CD4-positive, alpha-beta T cell treated with Interleukin-15 for 4 hours (primary cell): ENCODE measurements at regions not wholly inside any gene's neighbourhood (a gene's known extent, or its start where the extent isn't known, plus 50 kb on each side); places are given as distances from the start of the nearest gene placed in this dataset.

ENCODE experiments used
- DNase-seq: peaks from one replicate; pipeline ENCODE4 v3.0.0-alpha.2; 2020; ENCODE audit warnings: low spot score

DNA sequence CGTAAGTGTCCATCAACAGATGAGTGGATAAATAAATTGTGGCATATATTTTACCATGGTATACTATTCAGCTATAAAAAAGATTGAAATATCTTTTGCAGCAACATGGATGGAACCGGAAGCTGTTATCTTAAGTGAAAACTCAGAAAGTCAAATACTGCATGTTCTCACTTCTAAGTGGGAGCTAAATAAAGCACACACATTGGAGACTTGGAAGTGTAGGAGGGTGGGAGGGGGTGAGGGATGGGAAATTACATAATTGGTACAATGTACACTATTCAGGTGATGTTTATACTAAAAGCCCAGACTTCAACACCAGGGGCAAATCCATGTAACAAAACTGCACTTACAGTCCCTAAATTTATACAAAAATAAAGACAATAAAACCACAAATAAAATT, 72.6 kb upstream of the SPRY1 start:
- no peak for DNase-seq

- DNase-seq, result no peak
These were observed 71.3 kb upstream of the SPRY1 start for GRCh38 chr4:123325241-123325681.

DNA sequence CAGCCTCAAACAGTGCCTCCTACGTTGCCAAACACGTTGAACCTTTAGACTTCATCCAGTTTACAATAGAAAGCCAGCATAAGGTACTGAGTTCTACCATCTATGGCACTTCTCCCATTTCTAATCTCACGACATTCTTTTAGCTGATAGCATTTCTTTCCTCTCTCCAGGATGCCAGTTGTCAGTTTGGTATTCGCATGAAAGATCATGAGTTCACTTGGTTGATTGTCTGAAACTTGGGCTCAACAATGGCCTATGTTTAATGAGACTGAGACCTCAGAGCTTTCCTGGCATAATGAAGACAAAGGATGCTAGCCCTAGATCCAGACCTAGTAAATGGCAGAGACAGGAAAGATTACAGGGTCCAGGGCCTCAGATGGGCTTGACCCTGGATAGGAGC, 69.2 kb upstream of the SPRY1 start:
- DNase-seq, result no peak

DNA sequence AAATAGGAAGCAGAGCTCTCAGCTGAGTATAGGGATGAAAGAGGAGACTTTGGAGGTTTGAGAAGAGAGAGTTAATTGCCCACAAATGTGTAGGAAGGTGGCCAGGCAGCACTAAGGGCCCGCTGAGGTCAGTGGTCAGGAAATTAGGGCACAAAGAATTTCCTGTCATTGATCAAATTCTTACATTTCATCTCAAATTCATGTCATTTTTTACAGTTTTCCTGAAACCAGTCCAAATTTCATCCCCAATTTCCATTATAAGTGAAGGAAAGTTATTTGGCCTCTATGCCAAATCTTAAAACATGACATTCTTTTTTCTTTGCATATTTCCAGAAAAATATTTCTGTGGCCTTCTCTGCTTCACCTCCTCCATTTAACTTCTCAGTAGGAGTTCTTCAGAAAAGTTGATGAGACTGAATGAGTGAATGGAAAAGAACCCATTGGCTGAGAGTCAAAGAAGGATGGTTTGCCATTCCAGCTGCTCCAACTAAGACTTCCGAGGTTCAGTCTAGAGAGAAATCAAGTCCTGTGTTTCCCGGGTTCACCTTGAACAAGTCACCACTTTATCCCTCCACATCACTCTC, 68.7 kb upstream of the SPRY1 start:
- no peak for DNase-seq

GRCh38 chr4:123338715-123339114, 57.9 kb upstream of the SPRY1 start:
- no peak for DNase-seq

DNA sequence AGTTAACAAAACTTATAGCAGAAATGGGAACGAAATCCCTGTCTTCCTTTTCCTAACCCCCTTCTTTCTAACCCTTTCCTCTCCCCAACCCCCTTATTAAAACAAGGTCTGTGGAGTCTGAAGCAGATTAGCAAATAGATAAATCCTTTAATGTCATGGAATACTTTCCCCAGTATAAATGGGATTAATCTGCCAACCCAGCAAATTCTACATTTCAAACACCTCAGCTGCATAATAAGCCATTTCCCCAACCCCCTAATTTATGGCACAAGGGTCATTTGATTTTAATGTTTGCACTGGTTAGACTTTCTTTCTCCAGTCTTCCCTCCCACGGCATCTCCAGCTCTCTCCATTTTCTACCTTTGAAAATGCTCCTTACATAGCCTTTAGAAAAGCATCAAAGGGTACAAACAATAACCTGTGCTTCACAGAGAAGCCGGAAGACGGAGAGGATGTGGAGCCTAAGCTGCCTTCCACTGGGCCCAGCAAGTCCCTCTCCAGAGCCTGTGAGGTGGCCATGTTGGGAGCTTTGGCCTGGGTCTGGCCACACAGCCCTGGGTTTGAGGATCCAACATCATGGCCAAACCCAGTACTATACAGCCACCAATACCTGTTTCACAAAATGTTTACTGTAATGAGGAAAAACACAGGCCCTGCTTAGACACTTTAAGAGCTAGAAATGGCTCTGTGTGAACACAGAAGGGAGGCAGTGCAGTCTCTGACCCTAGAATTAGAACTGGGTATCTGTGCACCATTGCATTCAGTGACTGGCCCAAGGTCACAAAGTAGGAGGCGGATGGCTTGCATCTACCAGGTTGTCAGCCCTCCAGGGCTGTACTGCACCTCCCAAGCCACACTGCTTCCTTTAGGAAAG, 56.9 kb upstream of the SPRY1 start:
- DNase-seq, result no peak

DNA sequence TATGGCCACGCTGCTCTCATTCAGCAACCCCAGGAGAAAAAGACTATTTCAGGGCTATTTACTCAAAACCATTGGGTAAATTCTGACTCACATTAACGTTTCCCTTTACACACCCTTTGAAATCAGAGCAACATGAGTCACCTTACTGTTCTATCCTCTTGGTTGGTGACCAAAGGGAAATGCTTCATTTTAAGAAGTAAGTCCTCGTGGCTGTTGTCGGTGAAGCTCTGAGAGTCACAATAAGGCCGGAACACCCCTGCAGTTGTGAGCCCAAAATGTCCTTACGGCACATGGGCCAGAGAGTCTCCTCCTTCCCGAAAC, 56.3 kb upstream of the SPRY1 start:
- DNase-seq, result no peak

DNA sequence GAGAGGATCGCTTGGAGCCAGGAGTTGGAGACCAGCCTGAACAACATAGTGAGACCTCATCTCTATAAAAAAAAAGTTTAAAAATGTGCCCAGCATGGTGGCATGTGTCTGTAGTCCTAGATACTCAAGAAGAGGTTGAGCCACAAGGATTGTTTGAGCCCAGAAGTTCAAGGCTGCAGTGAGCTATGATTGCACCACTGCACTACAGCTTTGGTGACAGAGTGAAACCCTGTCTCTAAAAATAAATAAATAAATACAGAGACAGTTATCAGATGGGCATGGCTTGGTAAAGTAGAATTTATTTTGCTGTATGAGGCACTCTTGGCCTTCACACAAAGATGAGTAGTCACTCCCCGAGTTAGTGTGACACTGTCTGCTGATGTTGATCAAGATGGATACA, 54.1 kb upstream of the SPRY1 start:
- no peak for DNase-seq

DNA sequence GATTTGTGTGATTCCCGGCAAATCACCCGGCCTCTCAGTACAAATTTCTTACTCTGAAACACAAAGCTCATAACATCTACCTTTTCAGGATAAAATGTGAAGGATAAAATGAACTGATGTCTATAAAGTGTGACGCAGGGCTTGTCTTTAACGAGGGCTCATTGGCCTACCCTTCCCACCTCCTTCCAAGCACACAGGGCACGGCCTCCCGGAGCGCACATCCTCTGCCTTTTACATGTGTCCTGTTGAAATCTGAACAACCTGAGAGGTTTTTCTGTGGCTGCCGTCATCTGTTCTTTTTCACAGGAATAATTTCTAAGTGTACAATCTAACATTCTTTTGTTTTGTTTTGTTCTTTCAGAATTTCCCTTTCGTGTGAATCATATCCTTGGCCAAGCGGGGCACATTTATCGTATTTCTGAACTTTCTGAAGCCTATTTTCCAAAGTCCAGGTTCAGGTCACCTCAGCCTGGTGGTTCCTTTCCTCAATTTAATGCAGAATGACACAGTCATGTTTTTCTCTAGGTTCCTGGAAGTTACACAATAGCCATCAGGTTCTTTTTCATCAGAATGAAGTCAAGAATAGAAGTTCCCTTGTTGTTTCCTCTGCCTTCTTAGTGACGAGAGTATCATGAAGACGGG, 53.1 kb upstream of the SPRY1 start:
- no peak for DNase-seq

DNA sequence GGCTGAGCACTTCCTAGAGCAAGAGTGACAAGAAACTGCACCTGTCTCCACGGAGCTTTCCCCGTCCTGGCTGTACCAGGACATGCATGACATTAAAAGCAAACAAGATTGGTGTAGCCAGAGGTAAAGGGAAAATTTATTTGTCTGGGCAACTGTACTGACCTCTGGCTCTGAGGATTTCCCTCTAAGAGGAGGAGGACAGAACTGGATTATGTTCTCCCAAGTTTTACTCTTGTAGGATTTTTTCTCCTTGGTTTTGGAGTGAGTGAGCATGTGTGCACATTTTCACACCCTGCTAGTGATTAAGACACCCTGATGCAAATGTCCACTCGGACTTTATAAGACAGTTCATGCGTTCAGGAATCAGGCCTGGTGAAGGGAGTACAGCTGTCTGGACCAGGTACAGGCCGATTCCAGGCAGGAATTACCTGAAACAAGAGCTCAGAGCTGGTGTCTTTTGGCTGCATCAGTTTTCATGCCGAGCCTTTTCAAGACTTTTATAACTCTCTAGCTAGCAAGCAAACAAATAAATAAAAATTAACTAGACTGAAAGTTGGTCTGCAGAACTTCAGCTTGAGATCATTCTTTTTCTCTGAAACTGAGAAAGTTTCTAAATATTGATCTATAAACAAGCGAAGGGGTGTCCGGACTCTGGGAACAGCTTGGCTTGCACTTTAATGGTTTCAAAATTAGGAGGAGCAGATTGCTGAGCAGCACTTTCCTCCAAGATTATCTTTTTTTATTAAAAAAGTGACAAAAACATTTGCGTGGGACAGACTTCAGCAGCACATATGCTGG, 51.3 kb upstream of the SPRY1 start:
- no peak for DNase-seq

GRCh38 chr4:123345935-123346300, 50.7 kb upstream of the SPRY1 start:
- DNase-seq, result no peak

- DNase-seq, result no peak
These were observed 50.2 kb upstream of the SPRY1 start for GRCh38 chr4:123346330-123346940.
